A549 (cell line): ENCODE measurements at regions not wholly inside any gene's neighbourhood (a gene's known extent, or its start where the extent isn't known, plus 50 kb on each side); places are given as distances from the start of the nearest gene placed in this dataset.
A peak's percentile ranks its signal among the peaks of the same experiment; 100 is the strongest.

Experiments
- ATAC-seq, 2 experiments: fragments of 200-7000 bp in 1 of 2; fragments of >200 bp in 1 of 2; cut with Nextera tagmentation in 1 of 2; cut with Tn5 transposase in 1 of 2; 3 replicates each; pipeline versions ENCODE4 v1.8.0 to v1.9.1; 2018 to 2020; ENCODE audit warnings: mild to moderate bottlenecking in 1 of 2, moderate library complexity in 1 of 2
- CTCF ChIA-PET: fragments of 300-600 bp; sonication (Branson Sonifier 250); formaldehyde crosslinking; extraction: SDS; loops from one replicate; lab custom pipeline; 2021; ENCODE audit warnings: antibody characterized with exemption, inconsistent platforms; lab: Yijun Ruan, JAX
- POLR2A ChIA-PET: fragments of 350-600 bp; formaldehyde crosslinking; extraction: SDS; loops from one replicate; lab custom pipeline; 2021; ENCODE audit warnings: antibody characterized with exemption, inconsistent platforms; lab: Yijun Ruan, JAX
- DNase-seq, 2 experiments: peaks; one replicate each; pipeline versions ENCODE4 v3.0.0 to v3.0.0-alpha.2; 2011 to 2016; ENCODE audit warnings: low read depth in 1 of 2, low spot score in 1 of 2
- FAIRE-seq: peaks from 2 replicates; lab custom pipeline; 2011; peaks lifted over from hg19 to GRCh38; lab: Jason Lieb, UNC
- H3K27ac ChIP-seq, 2 experiments: fragments of >200 bp; sonication (Bioruptor Twin); formaldehyde crosslinking; 3 replicates each; pipeline ENCODE4 v1.5.1; 2016 to 2017
- H3K4me1 ChIP-seq: fragments of >200 bp; sonication (Bioruptor Twin); formaldehyde crosslinking; 3 replicates; pipeline ENCODE4 v1.6.1; 2016
- H3K4me2 ChIP-seq: fragments of >200 bp; sonication (Bioruptor Twin); formaldehyde crosslinking; 3 replicates; pipeline ENCODE4 v1.6.1; 2016
- H3K4me3 ChIP-seq: fragments of >200 bp; sonication (Bioruptor Twin); formaldehyde crosslinking; 3 replicates; pipeline ENCODE4 v1.5.1; 2016
- H3K9me3 ChIP-seq: fragments of >200 bp; sonication (Bioruptor Twin); formaldehyde crosslinking; 3 replicates; pipeline ENCODE4 v1.6.1; 2016
- BCL3 ChIP-seq: fragments of >200 bp; sonication (Bioruptor Twin); formaldehyde crosslinking; IDR thresholded peaks from 3 replicates; pipeline ENCODE4 v1.6.1; 2016
- EHMT2 ChIP-seq: fragments of 200-600 bp; sonication (generic); IDR thresholded peaks from 2 replicates; pipeline ENCODE4 v1.6.1; 2016; ENCODE audit warnings: antibody characterized with exemption, low read depth, mild to moderate bottlenecking, moderate library complexity
- EP300 ChIP-seq, 2 experiments: fragments of >200 bp; sonication (Bioruptor Twin); formaldehyde crosslinking; IDR thresholded peaks; 2 replicates in 1 of 2; 3 replicates in 1 of 2; pipeline ENCODE4 v1.6.1; 2016 to 2017
- ESRRA ChIP-seq: fragments of 150-350 bp; IDR thresholded peaks from 2 replicates; pipeline ENCODE4 v1.6.1; 2014; ENCODE audit warnings: mild to moderate bottlenecking, low read length, borderline replicate concordance
- FOSB ChIP-seq: fragments of 250-450 bp; sonication (Bioruptor Pico); IDR thresholded peaks from 2 replicates; pipeline ENCODE4 v1.5.0; 2020; ENCODE audit warnings: mild to moderate bottlenecking, moderate library complexity
- GATA3 ChIP-seq: IDR thresholded peaks from 2 replicates; pipeline ENCODE4 v1.6.1; 2012; ENCODE audit warnings: borderline replicate concordance
- HOXB13 ChIP-seq: fragments of 250-450 bp; sonication (Bioruptor Pico); IDR thresholded peaks from 2 replicates; pipeline ENCODE4 v1.5.0; 2020; ENCODE audit warnings: low read depth, mild to moderate bottlenecking, moderate library complexity
- HOXB5 ChIP-seq: fragments of 250-450 bp; sonication (Bioruptor Pico); IDR thresholded peaks from 2 replicates; pipeline ENCODE4 v1.5.0; 2020; ENCODE audit warnings: mild to moderate bottlenecking, moderate library complexity
- KDM5A ChIP-seq: fragments of 200-600 bp; sonication (generic); IDR thresholded peaks from 2 replicates; pipeline ENCODE4 v1.6.1; 2016; ENCODE audit warnings: antibody characterized with exemption, mild to moderate bottlenecking
- MAFK ChIP-seq: fragments of 450-650 bp; IDR thresholded peaks from 2 replicates; pipeline ENCODE4 v1.6.1; 2014; ENCODE audit not compliant: partially characterized antibody
- MYC ChIP-seq: IDR thresholded peaks from 2 replicates; pipeline ENCODE4 v1.6.1; 2012; ENCODE audit warnings: mild to moderate bottlenecking, inconsistent platforms, low read length, improper control_type of control experiment, borderline replicate concordance
- NFE2L2 ChIP-seq: fragments of 150-350 bp; conservative IDR thresholded peaks from 2 replicates; pipeline ENCODE4 v1.6.1; 2014; ENCODE audit warnings: low read length
- POLR2A ChIP-seq: IDR thresholded peaks from 2 replicates; pipeline ENCODE4 v1.6.1; 2012; ENCODE audit warnings: mild to moderate bottlenecking, low read length
- RAD21 ChIP-seq, 2 experiments: fragments of >200 bp in 1 of 2; sonication (Bioruptor Twin) in 1 of 2; formaldehyde crosslinking in 1 of 2; IDR thresholded peaks in 1 of 2; conservative IDR thresholded peaks in 1 of 2; 2 replicates in 1 of 2; 3 replicates in 1 of 2; pipeline ENCODE4 v1.6.1; 2012 to 2018; ENCODE audit warnings: inconsistent platforms in 1 of 2
- RCOR1 ChIP-seq: fragments of 150-350 bp; IDR thresholded peaks from 2 replicates; pipeline ENCODE4 v1.6.1; 2014; ENCODE audit warnings: antibody characterized with exemption, low read length, low read depth
- SREBF2 ChIP-seq: fragments of 450-650 bp; IDR thresholded peaks from 2 replicates; pipeline ENCODE4 v1.6.1; 2014; ENCODE audit warnings: mild to moderate bottlenecking, moderate library complexity
- ZFP36 ChIP-seq: fragments of 450-650 bp; IDR thresholded peaks from 2 replicates; pipeline ENCODE4 v1.6.1; 2014; ENCODE audit warnings: borderline replicate concordance; ENCODE audit not compliant: partially characterized antibody
- WGBS: methylation state at CpG from one replicate; pipeline ENCODE4 v1.1.6; 2017; ENCODE audit errors: missing lambda C conversion rate; 5-methylcytosine and 5-hydroxymethylcytosine counted together
- TF ChIP-seq, protein P1 (sequence below): fragments of 250-450 bp; sonication (Bioruptor Pico); IDR thresholded peaks from 2 replicates; pipeline ENCODE4 v1.5.0; 2020; ENCODE audit warnings: low read depth, mild to moderate bottlenecking, moderate library complexity
- TF ChIP-seq, protein P2 (sequence below): IDR thresholded peaks from 2 replicates; pipeline ENCODE4 v1.6.1; 2012
- TF ChIP-seq, protein P3 (sequence below): IDR thresholded peaks from 2 replicates; pipeline ENCODE4 v1.6.1; 2012
- TF ChIP-seq, protein P4 (sequence below): fragments of 450-650 bp; IDR thresholded peaks from 2 replicates; pipeline ENCODE4 v1.6.1; 2014; ENCODE audit warnings: antibody characterized with exemption

GRCh38 chr14:62455446-62455845, 589.8 kb downstream of the KCNH5 start:
- H3K4me2 ChIP-seq, result no peak overlapping the region
- ATAC-seq (no peak), DNase-seq (no peak), FAIRE-seq (no peak)
- no peak overlapping the region for H3K27ac ChIP-seq
- POLR2A ChIA-PET, result no interaction called here
- no peaks in the 10 kb centered on the region for H3K4me1 ChIP-seq
- CTCF ChIA-PET, result no interaction called here
- WGBS, result 21% methylated on average over 3 of the region's 3 CpGs
- TF ChIP-seq RAD21 (conservative IDR thresholded peaks at IDR 0.05 in 1 of 2, IDR thresholded peaks at IDR 0.05 in 1 of 2), result no peak
- no peak for TF ChIP-seq MYC
- no peak for TF ChIP-seq RCOR1
- no peak for TF ChIP-seq EP300 (IDR thresholded peaks at IDR 0.05)
- TF ChIP-seq FOSB (CRISPR knock-in tag), result no peak
- no peak overlapping the region for H3K4me3 ChIP-seq
- H3K9me3 ChIP-seq, result no peaks in the 10 kb centered on the region

GRCh38 chr14:62462988-62463387, 582.3 kb downstream of the KCNH5 start:
- no peak overlapping the region for H3K4me3 ChIP-seq
- 14% methylated on average over 4 of the region's 4 CpGs for WGBS
- TF ChIP-seq ESRRA (no peak), RAD21 (conservative IDR thresholded peaks at IDR 0.05 in 1 of 2, IDR thresholded peaks at IDR 0.05 in 1 of 2) (no peak), NFE2L2 (no peak), POLR2A (no peak)
- TF ChIP-seq, protein P1, sequence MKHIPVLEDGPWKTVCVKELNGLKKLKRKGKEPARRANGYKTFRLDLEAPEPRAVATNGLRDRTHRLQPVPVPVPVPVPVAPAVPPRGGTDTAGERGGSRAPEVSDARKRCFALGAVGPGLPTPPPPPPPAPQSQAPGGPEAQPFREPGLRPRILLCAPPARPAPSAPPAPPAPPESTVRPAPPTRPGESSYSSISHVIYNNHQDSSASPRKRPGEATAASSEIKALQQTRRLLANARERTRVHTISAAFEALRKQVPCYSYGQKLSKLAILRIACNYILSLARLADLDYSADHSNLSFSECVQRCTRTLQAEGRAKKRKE (CRISPR knock-in tag), result no peak
- TF ChIP-seq, all 56 proteins: peak for 0
- Histone ChIP-seq H3K27ac (no peak overlapping the region), H3K4me2 (no peak overlapping the region), H3K4me1 (no peaks in the 10 kb centered on the region), H3K9me3 (no peaks in the 10 kb centered on the region)
- FAIRE-seq (no peak), DNase-seq (no peak), ATAC-seq (no peak)
- ChIA-PET CTCF (no interaction called here), POLR2A (no interaction called here)

DNA sequence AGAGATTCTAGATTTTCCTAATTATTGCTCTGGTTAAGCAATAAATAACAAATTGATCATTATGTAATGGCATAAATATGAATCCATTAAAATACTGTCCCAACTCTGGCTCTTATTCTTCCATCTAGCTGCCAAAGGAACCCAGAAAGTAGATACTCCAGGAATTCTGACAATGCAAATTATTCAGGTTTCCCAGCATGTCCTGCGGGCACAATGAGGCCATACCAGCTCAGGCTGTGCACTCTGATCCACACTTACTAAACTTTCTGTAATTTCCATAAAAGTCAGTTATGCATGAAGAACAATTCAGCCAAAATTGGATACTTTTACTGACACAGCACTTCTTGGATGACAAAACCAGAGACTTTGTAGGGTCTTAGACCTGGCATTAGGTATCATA, 576.3 kb downstream of the KCNH5 start:
- H3K4me1 ChIP-seq, result no peaks in the 10 kb centered on the region
- CTCF ChIA-PET, result no interaction called here
- H3K9me3 ChIP-seq, result no peaks in the 10 kb centered on the region
- TF ChIP-seq, protein P2, sequence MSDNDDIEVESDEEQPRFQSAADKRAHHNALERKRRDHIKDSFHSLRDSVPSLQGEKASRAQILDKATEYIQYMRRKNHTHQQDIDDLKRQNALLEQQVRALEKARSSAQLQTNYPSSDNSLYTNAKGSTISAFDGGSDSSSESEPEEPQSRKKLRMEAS, result no peak
- peak; percentile 7 for TF ChIP-seq MAFK
- DNase-seq (no peak), ATAC-seq (no peak), FAIRE-seq (no peak)
- WGBS, result 16% methylated on average over 1 of the region's 1 CpG
- no peak overlapping the region for H3K27ac ChIP-seq
- no peak overlapping the region for H3K4me3 ChIP-seq
- POLR2A ChIA-PET, result no interaction called here
- no peak overlapping the region for H3K4me2 ChIP-seq

DNA sequence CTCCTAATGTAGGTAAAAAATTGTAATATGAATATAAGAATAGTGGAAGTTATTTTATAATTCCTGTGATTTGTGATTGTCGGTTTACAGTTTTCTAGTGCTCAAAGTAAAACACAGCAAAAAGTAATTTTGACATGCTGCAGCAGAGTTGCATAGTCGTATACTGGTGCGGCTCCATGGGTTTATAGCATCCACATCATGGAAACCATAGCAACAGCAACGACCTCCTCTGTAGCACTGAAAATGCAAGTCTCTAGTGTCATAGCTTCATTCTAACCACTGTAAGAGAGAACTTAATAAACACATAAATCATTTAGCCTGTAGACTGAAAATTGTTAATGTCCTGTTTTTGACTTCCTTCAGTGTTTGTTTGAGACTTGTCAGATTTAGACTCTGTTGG, 574.3 kb downstream of the KCNH5 start:
- ChIA-PET POLR2A (no interaction called here), CTCF (no interaction called here)
- 42% methylated on average over 4 of the region's 4 CpGs for WGBS
- DNase-seq (no peak), FAIRE-seq (no peak), ATAC-seq (no peak)
- no peak for TF ChIP-seq ESRRA
- TF ChIP-seq FOSB (CRISPR knock-in tag), result no peak
- no peak for TF ChIP-seq EHMT2
- no peak for TF ChIP-seq MYC
- TF ChIP-seq, protein P3, sequence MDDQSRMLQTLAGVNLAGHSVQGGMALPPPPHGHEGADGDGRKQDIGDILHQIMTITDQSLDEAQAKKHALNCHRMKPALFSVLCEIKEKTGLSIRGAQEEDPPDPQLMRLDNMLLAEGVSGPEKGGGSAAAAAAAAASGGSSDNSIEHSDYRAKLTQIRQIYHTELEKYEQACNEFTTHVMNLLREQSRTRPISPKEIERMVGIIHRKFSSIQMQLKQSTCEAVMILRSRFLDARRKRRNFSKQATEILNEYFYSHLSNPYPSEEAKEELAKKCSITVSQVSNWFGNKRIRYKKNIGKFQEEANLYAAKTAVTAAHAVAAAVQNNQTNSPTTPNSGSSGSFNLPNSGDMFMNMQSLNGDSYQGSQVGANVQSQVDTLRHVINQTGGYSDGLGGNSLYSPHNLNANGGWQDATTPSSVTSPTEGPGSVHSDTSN, result no peak
- no peak for TF ChIP-seq GATA3
- TF ChIP-seq, protein P4, sequence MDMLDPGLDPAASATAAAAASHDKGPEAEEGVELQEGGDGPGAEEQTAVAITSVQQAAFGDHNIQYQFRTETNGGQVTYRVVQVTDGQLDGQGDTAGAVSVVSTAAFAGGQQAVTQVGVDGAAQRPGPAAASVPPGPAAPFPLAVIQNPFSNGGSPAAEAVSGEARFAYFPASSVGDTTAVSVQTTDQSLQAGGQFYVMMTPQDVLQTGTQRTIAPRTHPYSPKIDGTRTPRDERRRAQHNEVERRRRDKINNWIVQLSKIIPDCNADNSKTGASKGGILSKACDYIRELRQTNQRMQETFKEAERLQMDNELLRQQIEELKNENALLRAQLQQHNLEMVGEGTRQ, result no peak
- TF ChIP-seq BCL3, result no peak
- no peak for TF ChIP-seq KDM5A
- TF ChIP-seq HOXB13 (CRISPR knock-in tag), result no peak
- no peak for TF ChIP-seq HOXB5
- no peak for TF ChIP-seq ZFP36
- TF ChIP-seq SREBF2, result no peak
- TF ChIP-seq, protein P1 (CRISPR knock-in tag), result no peak
- Histone ChIP-seq H3K27ac (no peak overlapping the region), H3K9me3 (no peaks in the 10 kb centered on the region), H3K4me2 (no peak overlapping the region), H3K4me1 (no peaks in the 10 kb centered on the region), H3K4me3 (no peak overlapping the region)
